ENCODE measurements at regions not wholly inside any gene's neighbourhood (a gene's known extent, or its start where the extent isn't known, plus 50 kb on each side); places are given as distances from the start of the nearest gene placed in this dataset.

GRCh38 chr7:20839196-20839735, 52.6 kb upstream of the SP8 start:
- TF ChIP-seq POLR2A (IDR thresholded peaks at IDR 0.05; ENCODE audit: low read depth, low read length) = no peak
- TF ChIP-seq POLR2AphosphoS5 (IDR thresholded peaks at IDR 0.05; ENCODE audit: low read depth, low read length) = no peak
- no peak for TF ChIP-seq TAF1 (IDR thresholded peaks at IDR 0.05; ENCODE audit: low read depth, low read length)
- TF ChIP-seq POU2F2 (IDR thresholded peaks at IDR 0.05; ENCODE audit: low read depth, low read length) = no peak
- TF ChIP-seq SPI1 (IDR thresholded peaks at IDR 0.05; ENCODE audit: low read depth, low read length) = no peak

Data from GM12891 (cell line).